Activated CD4-positive, alpha-beta T cell treated with anti-CD3 and anti-CD28 coated beads, Interleukin-2, amount 10 ng/mL, durations not matched to agents 24 days and 14 days (primary cell): ENCODE measurements at regions not wholly inside any gene's neighbourhood (a gene's known extent, or its start where the extent isn't known, plus 50 kb on each side); places are given as distances from the start of the nearest gene placed in this dataset.
"Not testable (repeated sequence)": the region's sequence is repeated elsewhere in the genome, so short reads cannot be mapped to it uniquely, and the experiment has no call there.

ENCODE experiments used
- DNase-seq: peaks from one replicate; pipeline ENCODE4 v3.0.0; 2022
- H3K27ac Mint-ChIP-seq: one replicate; pipeline ENCODE4 v1.8.0; 2022; ENCODE audit warnings: mild to moderate bottlenecking, mixed read lengths
- H3K27me3 Mint-ChIP-seq: one replicate; pipeline ENCODE4 v1.8.0; 2022; ENCODE audit warnings: mixed read lengths
- H3K36me3 Mint-ChIP-seq: one replicate; pipeline ENCODE4 v1.8.0; 2022; ENCODE audit warnings: low read depth, mild to moderate bottlenecking, mixed read lengths
- H3K4me1 Mint-ChIP-seq: one replicate; pipeline ENCODE4 v1.8.0; 2021; ENCODE audit warnings: mixed read lengths
- H3K4me3 Mint-ChIP-seq: one replicate; pipeline ENCODE4 v1.8.0; 2022; ENCODE audit warnings: mild to moderate bottlenecking, moderate library complexity, mixed read lengths
- H3K9me3 Mint-ChIP-seq: one replicate; pipeline ENCODE4 v1.8.0; 2021; ENCODE audit warnings: mixed read lengths
- intact Hi-C: fragments of 100-400 bp; cut with micrococcal nuclease; formaldehyde crosslinking; loops from one replicate; pipeline ENCODE4 v1.15.1; 2023

GRCh38 chr3:55267206-55267930, 219.7 kb downstream of the WNT5A start:
- no peaks in the 10 kb centered on the region for H3K9me3 Mint-ChIP-seq

GRCh38 chr3:55264919-55265318, 222.2 kb downstream of the WNT5A start:
- H3K4me1 Mint-ChIP-seq = no peaks in the 10 kb centered on the region
- H3K27ac Mint-ChIP-seq = no peak overlapping the region
- no peaks in the 10 kb centered on the region for H3K36me3 Mint-ChIP-seq
- no peak overlapping the region for H3K4me3 Mint-ChIP-seq
- H3K27me3 Mint-ChIP-seq = no peaks in the 10 kb centered on the region
- DNase-seq = no peak
- intact Hi-C loops = no loop called here
- no peaks in the 10 kb centered on the region for H3K9me3 Mint-ChIP-seq

More at GRCh38 chr3:55267206-55267930, 219.7 kb downstream of the WNT5A start:
- Mint-ChIP-seq H3K27me3 (no peaks in the 10 kb centered on the region), H3K36me3 (no peaks in the 10 kb centered on the region), H3K27ac (no peak overlapping the region), H3K4me3 (no peak overlapping the region), H3K4me1 (no peaks in the 10 kb centered on the region)
- intact Hi-C loops = no loop called here
- DNase-seq = no peak

GRCh38 chr3:55252921-55253320, 234.2 kb downstream of the WNT5A start:
- Mint-ChIP-seq H3K27ac (no peak overlapping the region), H3K36me3 (no peaks in the 10 kb centered on the region)
- intact Hi-C loops = no loop called here

GRCh38 chr3:55249156-55249555, 237.9 kb downstream of the WNT5A start:
- DNase-seq, H3K27ac Mint-ChIP-seq, H3K4me1 Mint-ChIP-seq, H3K9me3 Mint-ChIP-seq, H3K36me3 Mint-ChIP-seq, H3K27me3 Mint-ChIP-seq, H3K4me3 Mint-ChIP-seq, intact Hi-C loops: not testable (repeated sequence)

More at GRCh38 chr3:55252921-55253320, 234.2 kb downstream of the WNT5A start:
- Mint-ChIP-seq H3K4me1 (no peaks in the 10 kb centered on the region), H3K27me3 (no peaks in the 10 kb centered on the region), H3K9me3 (peaks cover 5% of the 10 kb centered on the region), H3K4me3 (no peak overlapping the region)
- DNase-seq = no peak

GRCh38 chr3:55247666-55248065, 239.4 kb downstream of the WNT5A start:
- H3K4me1 Mint-ChIP-seq = no peaks in the 10 kb centered on the region
- H3K27ac Mint-ChIP-seq = no peak overlapping the region
- intact Hi-C loops = no loop called here
- peaks cover 9% of the 10 kb centered on the region for H3K9me3 Mint-ChIP-seq
- H3K36me3 Mint-ChIP-seq = no peaks in the 10 kb centered on the region
- DNase-seq = no peak
- no peak overlapping the region for H3K4me3 Mint-ChIP-seq
- H3K27me3 Mint-ChIP-seq = no peaks in the 10 kb centered on the region

- Mint-ChIP-seq H3K27ac (no peak overlapping the region), H3K27me3 (no peaks in the 10 kb centered on the region)
- DNase-seq = peak; percentile 23
Measured at GRCh38 chr3:55246033-55246432, 241.1 kb downstream of the WNT5A start.

GRCh38 chr3:55245351-55245750, 241.8 kb downstream of the WNT5A start:
- H3K36me3 Mint-ChIP-seq = no peaks in the 10 kb centered on the region
- intact Hi-C loops = no loop called here
- DNase-seq = peak; percentile 11

More at GRCh38 chr3:55246033-55246432, 241.1 kb downstream of the WNT5A start:
- no peaks in the 10 kb centered on the region for H3K36me3 Mint-ChIP-seq
- peaks cover 9% of the 10 kb centered on the region for H3K9me3 Mint-ChIP-seq
- no peak overlapping the region for H3K4me3 Mint-ChIP-seq
- intact Hi-C loops = no loop called here
- no peaks in the 10 kb centered on the region for H3K4me1 Mint-ChIP-seq

GRCh38 chr3:55244247-55244646, 242.9 kb downstream of the WNT5A start:
- Mint-ChIP-seq H3K27me3 (no peaks in the 10 kb centered on the region), H3K9me3 (peaks cover 5% of the 10 kb centered on the region), H3K27ac (no peak overlapping the region), H3K36me3 (no peaks in the 10 kb centered on the region), H3K4me1 (no peaks in the 10 kb centered on the region), H3K4me3 (no peak overlapping the region)
- intact Hi-C loops = no loop called here
- DNase-seq = peak; percentile 3

More at GRCh38 chr3:55245351-55245750, 241.8 kb downstream of the WNT5A start:
- H3K4me1 Mint-ChIP-seq = no peaks in the 10 kb centered on the region
- H3K27me3 Mint-ChIP-seq = no peaks in the 10 kb centered on the region
- H3K27ac Mint-ChIP-seq = no peak overlapping the region
- H3K4me3 Mint-ChIP-seq = no peak overlapping the region
- peaks cover 9% of the 10 kb centered on the region for H3K9me3 Mint-ChIP-seq

- Mint-ChIP-seq H3K27ac (no peak overlapping the region), H3K4me3 (no peak overlapping the region), H3K9me3 (peaks cover 5% of the 10 kb centered on the region), H3K27me3 (no peaks in the 10 kb centered on the region), H3K4me1 (no peaks in the 10 kb centered on the region), H3K36me3 (no peaks in the 10 kb centered on the region)
- intact Hi-C loops = no loop called here
- DNase-seq = peak; percentile 25
Measured at GRCh38 chr3:55243678-55244077, 243.4 kb downstream of the WNT5A start.

GRCh38 chr3:55242921-55243320, 244.2 kb downstream of the WNT5A start:
- Mint-ChIP-seq H3K4me3 (no peak overlapping the region), H3K36me3 (no peaks in the 10 kb centered on the region)

GRCh38 chr3:55241098-55241497, 246.0 kb downstream of the WNT5A start:
- DNase-seq = no peak
- H3K4me1 Mint-ChIP-seq = no peaks in the 10 kb centered on the region
- H3K27me3 Mint-ChIP-seq = no peaks in the 10 kb centered on the region
- intact Hi-C loops = no loop called here
- no peaks in the 10 kb centered on the region for H3K36me3 Mint-ChIP-seq
- H3K9me3 Mint-ChIP-seq = no peaks in the 10 kb centered on the region
- no peak overlapping the region for H3K4me3 Mint-ChIP-seq
- no peak overlapping the region for H3K27ac Mint-ChIP-seq

More at GRCh38 chr3:55242921-55243320, 244.2 kb downstream of the WNT5A start:
- DNase-seq = peak; percentile 4
- Mint-ChIP-seq H3K4me1 (no peaks in the 10 kb centered on the region), H3K27me3 (no peaks in the 10 kb centered on the region), H3K27ac (no peak overlapping the region), H3K9me3 (peaks cover 3% of the 10 kb centered on the region)
- intact Hi-C loops = no loop called here

GRCh38 chr3:55235416-55235815, 251.7 kb downstream of the WNT5A start:
- no peak for DNase-seq
- intact Hi-C loops = no loop called here
- Mint-ChIP-seq H3K9me3 (no peaks in the 10 kb centered on the region), H3K4me3 (no peak overlapping the region), H3K27ac (no peak overlapping the region), H3K36me3 (no peaks in the 10 kb centered on the region), H3K27me3 (no peaks in the 10 kb centered on the region), H3K4me1 (no peaks in the 10 kb centered on the region)

GRCh38 chr3:55226696-55227095, 260.4 kb downstream of the WNT5A start:
- Mint-ChIP-seq H3K4me3 (no peak overlapping the region), H3K27me3 (no peaks in the 10 kb centered on the region), H3K27ac (no peak overlapping the region), H3K4me1 (no peaks in the 10 kb centered on the region), H3K9me3 (no peaks in the 10 kb centered on the region), H3K36me3 (no peaks in the 10 kb centered on the region)
- peak; percentile 4 for DNase-seq
- intact Hi-C loops = no loop called here

GRCh38 chr3:55218577-55218976, 268.5 kb downstream of the WNT5A start:
- Mint-ChIP-seq H3K4me1 (no peaks in the 10 kb centered on the region), H3K36me3 (no peaks in the 10 kb centered on the region), H3K27ac (no peak overlapping the region), H3K27me3 (no peaks in the 10 kb centered on the region), H3K9me3 (no peaks in the 10 kb centered on the region), H3K4me3 (no peak overlapping the region)
- intact Hi-C loops = no loop called here
- no peak for DNase-seq

GRCh38 chr3:55207744-55208143, 279.4 kb downstream of the WNT5A start:
- Mint-ChIP-seq H3K9me3 (peaks cover 5% of the 10 kb centered on the region), H3K27me3 (no peaks in the 10 kb centered on the region), H3K4me1 (no peaks in the 10 kb centered on the region), H3K36me3 (no peaks in the 10 kb centered on the region), H3K27ac (no peak overlapping the region), H3K4me3 (no peak overlapping the region)
- intact Hi-C loops = no loop called here
- DNase-seq = no peak
